DLD1 (cell line): ENCODE measurements at regions not wholly inside any gene's neighbourhood (a gene's known extent, or its start where the extent isn't known, plus 50 kb on each side); places are given as distances from the start of the nearest gene placed in this dataset.
"Not testable (repeated sequence)": the region's sequence is repeated elsewhere in the genome, so short reads cannot be mapped to it uniquely, and the experiment has no call there.

ENCODE experiments used
- in situ Hi-C: cut with HindIII; loops from 2 replicates; pipeline ENCODE4 v1.10.0; 2017; ENCODE audit warnings: low sequenced_read_pairs

DNA sequence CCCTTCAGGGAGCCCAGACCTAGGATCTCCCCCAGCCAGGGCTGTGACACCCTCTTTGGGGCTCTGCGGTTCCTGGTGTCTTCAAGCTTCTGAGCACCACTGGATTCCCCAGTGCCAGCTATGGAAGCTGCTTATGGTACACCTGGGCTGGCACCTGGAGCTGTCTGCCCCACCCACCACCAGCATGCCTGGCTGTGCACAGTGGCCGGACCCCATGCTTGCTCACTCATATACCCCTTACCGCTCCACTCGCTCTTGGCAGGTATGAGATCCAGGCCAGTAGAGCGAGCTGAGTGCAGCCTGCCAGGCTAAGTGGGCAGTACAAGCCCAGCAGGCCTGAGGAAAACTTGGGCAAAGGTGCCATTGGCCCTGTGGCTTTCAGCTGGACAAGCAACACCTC, 114.0 kb downstream of the DACT1 start:
- in situ Hi-C loops: no loop called here

DNA sequence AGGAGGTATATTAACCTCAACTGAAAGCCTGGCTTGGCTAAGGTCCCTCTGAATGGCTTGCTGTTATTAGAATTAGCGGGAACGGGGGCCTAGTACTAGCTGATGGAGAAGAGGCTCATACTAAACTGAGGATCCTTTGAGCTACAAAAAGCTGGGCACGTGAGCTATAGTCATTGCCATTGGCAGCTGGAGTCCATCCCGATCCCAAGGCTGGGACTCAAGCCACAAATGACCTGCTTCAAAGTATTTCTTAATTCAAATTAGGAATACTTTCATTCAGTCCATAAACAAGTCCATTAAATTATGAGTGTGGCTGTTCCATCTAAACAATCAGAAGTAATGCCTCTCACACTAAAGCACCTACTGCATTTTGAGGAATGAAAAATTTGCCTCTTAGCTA, 114.5 kb downstream of the DACT1 start:
- in situ Hi-C loops: no loop called here

DNA sequence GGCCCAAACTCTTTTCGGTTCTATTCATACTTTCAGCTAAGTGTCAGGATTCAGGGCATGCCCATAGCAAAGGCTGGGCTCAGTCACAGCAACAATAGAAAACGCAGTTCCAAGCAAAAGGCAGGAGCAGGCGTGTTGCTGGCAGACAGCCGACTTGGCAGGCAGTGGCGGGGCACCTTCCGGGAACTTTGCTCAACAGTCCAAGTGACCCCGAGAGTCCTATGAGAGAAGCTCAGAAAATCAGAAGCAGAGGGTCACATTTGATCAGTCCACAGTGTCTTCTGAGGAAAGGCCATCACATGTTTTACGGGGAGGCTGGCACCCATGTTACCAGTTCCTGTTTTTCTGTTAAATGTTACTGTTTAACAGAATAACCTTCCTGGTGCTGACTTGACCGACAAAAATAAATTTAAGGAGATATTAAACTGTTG, 115.0 kb downstream of the DACT1 start:
- in situ Hi-C loops: no loop called here

DNA sequence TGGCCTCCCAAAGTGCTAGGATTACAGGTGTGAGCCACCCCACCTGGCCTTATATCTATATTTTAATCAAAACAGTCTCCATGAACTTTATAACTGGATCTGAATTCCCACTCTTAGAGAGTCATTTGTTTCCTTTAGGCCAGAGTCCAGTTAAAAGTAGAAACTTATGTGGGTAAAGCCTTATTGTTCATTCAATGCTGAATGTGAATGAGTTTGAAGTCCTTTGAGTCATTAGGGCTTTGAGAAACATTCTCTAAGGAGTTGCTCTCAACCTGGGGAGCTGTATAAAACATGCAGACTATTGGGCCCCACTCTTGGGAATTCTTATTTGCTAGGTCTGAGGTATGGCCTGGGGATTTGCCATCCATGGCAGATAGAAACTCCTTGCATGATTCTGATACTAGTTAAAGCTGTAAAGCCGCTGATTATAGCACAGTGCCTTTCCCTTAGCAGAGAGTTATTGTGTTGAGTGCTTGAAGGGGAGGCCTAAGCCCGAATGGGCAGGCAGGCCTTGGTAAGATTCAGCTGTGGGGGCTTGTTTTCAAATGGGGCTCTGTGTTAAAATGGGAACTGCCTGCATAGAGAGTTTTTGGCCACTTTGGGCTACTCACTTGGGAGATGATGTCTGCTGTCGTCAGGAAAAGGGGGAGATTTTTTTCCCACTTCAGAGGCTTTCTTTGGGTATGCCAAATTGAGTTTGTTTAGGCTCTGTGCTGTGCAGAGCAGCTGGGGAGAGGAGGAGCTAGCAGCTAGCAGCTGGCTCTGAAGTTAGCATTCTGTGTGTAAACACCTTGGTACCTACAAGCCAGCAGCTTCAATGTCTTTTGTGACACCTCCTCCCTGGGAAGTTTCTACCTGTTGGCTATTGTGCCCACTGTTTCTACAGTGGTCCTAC, 117.5 kb downstream of the DACT1 start:
- in situ Hi-C loops: no loop called here

DNA sequence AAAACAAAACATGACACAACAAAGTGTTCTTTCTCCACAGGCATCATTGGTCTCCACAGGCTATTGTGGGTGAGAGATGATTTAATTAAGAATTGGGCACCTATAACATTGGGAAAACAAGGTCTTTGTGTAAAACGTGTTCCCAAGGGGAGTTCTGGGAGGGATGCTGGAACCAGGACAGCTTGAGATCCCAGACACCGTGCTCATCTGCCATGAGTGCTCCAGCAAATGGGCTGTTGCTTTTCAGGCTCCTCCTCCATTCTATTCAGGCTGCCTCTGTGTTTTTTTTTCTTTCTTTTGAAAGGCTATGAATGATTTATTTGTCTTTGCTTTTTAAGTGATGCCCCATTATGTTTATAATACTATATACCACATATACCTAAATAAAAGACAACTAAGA, 122.4 kb downstream of the DACT1 start:
- in situ Hi-C loops: no loop called here

DNA sequence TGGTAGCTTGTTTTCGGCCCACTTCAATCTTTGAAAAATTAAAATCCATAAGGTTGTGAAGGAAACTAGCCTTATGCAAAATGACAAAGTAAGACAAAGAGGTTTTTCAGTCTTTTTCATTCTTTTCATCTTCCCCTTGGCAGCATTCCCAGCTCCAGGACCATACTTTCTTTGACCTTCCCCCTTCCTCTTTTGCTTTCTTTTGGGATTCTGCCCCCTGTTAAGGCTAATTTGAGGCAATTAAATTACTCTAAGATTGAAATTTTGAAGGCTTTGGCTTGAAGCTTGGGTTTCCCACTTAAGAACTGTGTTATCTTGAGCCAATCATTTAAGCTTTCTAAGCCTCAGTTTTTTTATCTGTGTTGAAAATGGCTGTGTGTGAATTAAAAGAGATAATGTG, 124.9 kb downstream of the DACT1 start:
- in situ Hi-C loops: no loop called here

DNA sequence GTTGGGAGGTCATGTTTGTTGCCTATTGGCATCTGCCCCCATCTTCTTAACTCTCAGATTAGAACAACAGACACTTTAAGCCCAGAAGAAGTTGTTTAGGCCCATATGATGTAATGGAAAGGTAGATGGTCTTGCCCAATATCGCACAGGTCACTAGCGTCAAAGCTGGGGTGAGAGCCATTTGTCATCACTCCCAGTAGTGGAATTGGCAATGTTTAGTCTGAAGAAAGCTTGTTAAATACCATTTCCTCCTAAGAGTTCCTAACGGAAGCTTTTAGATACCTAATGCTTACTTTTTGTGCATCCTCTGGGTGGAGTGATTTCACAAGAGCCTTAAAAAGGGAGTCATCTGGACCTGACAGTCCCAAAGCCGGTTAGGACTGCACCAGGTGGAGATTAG, 125.4 kb downstream of the DACT1 start:
- in situ Hi-C loops: no loop called here

DNA sequence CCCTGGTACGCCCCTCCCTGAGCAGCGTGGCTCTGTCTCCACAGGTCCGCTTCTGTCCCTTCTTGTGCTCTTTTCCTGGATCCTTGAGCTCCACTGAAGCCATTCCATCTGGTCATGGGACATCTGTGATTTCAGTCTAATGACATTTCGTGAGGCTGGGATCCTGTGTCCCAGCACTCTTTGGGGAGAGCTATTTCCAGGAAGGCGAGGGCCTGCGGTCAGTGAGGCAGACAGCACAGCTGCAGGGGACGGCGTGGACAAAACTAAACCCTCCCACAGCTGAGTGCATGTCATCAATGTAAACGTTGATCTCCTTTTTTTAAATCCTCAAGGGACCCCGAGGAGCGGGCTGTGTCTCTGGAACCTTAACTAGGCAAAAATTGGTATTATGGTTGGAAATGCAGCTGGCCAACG, 127.7 kb downstream of the DACT1 start:
- in situ Hi-C loops: no loop called here

DNA sequence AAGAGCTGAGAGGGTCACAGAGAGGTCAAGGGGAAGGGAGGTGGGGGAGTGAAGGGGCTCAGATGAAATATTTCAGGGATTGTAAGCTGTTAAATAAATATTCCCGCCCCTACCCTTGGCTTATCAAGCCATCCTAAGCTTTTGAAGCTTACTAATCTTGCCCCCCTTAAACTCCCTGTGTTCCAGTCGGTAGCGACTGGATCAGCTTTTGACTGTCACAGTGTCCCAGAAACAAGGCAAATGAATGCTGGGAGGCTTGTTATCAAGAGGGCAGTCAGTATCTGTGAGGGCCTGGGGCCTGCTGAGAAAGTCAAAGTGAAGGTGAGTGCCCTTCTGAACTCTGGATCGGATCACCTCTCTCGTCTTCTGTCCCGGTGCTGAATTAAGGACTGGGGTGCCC, 128.1 kb downstream of the DACT1 start:
- in situ Hi-C loops: no loop called here

DNA sequence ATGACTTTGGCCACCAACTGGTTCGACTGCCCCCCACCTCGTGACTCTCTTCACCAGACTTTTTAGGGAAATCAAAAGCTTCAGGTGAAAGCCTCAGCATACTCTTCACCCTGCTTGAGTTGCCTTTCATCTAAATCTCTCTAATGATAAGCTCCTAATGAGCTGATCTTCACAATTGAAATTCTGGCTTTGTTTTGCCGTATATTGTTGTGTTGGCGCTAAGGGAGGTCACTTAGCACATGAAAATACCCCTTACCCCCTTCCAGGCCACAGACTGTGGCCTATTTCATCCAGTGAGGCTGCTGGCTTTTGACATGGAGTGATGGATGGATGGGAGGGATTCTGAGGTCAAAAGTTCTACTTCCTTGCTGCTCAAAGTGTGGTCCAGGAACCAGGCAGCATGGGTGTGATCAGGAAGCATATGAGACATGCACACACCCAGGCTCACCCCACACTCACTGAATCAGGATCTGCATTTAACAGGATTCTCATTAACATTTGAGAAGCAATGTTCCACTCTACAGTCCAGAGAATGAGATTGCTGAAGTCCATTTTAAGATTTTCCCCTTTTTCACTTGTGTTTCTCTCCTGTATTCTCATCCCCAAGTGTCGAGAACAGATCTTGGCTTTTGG, 131.4 kb downstream of the DACT1 start:
- in situ Hi-C loops: no loop called here

DNA sequence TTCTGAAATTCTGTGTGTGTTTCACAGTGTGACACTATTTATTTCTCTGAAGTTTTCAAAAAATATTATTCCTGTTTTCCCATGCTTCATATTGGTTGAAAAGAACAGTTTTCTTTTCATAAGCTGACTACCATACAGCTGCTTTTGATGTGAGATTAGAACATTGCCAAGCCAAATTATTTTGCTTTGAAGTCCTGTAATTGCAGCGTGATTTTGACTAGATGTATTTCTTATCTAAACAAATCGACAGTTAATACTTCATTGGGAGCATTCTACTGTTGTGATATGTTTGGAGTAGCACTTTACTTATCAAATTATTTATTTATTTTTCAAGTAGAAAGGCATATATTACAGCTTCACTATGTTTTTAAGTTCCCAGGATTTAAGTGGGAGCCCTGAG, 132.0 kb downstream of the DACT1 start:
- in situ Hi-C loops: no loop called here

DNA sequence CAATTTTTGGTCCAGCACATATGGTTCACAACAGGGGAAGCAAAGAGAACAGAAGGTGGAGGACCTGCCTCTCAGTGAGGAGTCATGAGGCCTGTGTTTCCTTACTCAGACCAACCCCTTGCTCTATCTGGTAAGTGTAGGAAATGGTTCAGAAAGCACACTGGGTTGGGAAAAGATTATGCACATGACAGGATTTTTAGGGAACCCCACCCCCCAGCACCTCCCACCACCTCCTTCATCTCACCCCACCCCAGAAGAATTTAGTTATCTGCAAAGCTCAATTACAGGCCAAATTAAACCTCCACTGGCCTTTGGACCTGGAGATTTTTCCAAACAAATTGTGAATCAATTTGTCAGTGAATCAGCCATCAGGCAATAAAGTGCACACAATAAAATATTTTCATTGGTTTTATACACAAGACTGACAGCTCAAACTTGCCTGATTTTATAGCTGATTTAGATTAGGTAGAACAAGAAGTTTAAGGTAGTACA, 132.8 kb downstream of the DACT1 start:
- in situ Hi-C loops: no loop called here

DNA sequence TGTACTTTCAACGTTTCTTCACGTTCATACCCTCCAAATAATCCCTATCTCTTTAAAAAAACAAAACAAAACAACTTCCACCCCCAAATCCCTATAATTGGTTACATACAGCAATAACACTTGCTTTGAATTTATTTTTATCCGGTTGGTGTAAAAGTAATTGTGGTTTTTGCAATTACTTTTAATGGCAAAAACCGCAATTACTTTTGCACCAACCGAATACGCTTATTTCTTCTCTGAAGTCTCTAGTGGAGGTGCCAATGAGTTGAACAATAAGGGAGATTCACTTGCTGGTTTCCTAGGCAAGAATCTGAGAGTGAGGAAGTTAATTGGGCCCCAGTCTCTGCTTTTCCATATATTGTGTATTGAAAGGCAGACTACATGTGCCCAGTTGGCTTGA, 133.3 kb downstream of the DACT1 start:
- in situ Hi-C loops: no loop called here

DNA sequence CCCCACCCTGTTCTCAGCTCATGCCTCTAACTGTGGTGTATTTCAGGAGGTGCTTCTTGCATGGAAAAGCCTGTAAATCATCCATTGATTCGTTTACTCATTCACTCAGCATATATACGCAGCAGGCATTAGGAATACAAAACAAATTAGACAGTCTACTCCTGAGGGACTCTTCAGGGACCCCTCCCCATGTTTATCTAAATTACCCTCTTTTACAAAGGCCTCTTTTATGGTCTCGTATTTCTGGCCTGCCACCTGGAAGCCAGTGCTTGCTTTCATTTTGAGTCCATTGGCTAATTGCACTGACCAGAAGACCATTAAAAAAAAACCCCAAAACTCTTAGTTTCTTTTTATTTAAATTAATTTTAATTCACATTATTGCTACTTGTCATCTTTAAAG, 134.4 kb downstream of the DACT1 start:
- in situ Hi-C loops: no loop called here

DNA sequence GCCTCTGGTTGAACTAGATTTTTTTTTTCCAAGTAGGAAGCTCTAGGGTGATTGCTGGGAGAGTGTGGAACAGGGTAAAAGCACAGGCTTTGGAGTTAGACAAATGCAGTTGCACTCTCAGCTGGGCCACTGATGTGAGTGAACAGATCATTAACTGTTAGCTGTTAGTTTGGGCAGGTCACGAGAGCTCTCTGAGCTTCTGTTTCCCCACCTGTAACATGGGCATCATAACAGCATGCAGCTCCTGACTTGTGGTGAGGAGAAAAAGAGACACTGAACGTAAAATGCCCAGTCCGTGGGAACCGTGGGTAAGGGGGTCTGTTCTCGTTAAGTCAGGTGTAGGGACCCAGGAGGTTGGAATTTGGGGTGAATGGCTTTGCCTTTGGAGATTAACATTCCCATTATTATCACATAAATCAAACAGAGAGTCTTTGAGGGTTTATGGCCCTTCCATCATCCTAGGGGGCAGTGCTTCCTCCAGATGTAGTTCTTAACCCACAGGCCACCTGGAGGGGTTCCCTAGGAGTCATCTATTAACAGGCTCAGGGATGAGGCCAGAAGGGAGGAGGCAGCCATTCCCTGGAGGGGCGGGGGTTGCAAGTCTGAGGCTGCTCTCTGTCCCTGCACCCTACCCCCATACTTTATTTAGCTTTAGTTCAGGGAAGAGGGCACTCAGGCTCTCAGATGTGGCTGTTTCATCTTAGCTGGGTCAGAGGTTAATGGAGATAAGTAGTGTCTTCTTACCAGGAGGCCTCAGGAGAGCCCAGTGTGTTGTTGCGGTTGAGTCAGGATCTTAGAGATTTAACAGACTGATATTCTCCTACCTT, 135.2 kb downstream of the DACT1 start:
- in situ Hi-C loops: no loop called here

DNA sequence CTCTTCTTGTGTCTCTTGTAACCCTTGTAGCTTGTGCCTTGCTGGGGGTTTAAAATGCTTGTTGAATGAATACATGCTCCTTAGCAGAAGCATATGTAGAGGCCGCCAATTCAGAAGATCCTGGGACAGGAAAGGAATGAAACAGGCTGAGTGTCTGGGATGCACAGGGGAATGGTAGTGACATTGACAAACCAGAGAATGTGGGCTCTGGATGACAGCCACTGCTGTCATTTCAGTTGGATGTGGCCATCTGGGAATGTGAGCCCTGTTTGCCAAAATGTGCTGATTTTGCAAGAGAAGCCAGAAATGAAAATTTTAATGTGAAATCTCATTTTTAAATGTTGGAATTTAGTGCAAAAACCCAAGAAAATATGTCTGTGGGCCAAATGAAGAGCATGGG, 136.8 kb downstream of the DACT1 start:
- in situ Hi-C loops: no loop called here

DNA sequence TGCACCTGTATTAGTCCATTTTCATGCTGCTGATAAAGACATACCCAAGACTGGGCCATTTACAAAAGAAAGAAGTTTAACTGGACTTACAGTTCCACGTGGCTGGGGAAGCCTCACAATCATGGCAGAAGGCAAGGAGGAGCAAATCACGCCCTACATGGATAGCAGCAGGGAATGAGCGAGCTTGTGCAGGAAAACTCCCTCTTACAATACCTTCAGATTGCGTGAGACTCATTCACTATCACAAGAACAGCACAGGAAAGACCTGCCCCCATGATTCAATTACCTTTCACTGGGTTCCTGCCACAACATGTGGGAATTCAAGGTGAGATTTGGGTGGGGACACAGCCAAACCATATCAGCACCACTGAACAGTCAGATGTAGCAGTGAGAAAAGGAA, 137.4 kb downstream of the DACT1 start:
- in situ Hi-C loops: not testable (repeated sequence)

DNA sequence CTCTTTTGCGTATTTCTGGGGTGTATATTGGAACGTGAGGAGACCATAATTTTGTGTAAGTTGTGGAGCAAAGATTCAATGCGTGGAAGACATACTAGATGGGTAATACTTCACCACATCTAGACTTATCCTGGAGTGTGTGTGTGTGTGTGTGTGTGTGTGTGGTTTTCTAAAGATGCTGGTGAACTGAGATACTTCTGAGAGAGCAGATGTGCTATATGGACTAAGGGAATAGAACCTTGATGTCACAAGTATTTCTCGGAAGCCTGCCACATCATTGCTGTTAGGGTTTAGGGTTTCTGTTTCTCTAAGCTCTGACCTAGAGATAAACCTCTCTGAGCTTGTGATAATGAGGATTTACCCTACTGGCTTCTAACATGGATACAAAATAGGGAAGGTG, 138.8 kb downstream of the DACT1 start:
- in situ Hi-C loops: no loop called here

DNA sequence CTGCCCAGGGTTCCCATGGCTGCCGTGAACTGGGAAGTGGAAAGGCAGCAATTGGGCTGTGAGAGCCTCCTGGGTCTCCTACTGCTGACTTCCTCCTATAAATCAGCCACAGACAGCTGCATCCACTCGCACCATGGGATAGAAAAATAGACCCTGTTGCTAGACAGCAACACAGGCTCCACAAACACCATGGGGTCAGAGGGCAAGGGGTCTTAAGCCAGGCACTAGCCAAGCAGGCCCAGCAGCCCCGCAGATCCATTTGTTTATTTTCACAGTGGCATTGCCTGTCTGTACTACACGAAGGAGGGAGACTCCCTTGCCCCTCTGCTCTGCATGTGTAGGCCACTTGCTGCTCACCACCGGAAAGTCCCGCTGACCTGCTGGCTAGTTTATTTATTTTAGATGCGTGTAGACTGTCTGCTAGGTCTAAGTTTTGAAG, 139.8 kb downstream of the DACT1 start:
- in situ Hi-C loops: no loop called here

DNA sequence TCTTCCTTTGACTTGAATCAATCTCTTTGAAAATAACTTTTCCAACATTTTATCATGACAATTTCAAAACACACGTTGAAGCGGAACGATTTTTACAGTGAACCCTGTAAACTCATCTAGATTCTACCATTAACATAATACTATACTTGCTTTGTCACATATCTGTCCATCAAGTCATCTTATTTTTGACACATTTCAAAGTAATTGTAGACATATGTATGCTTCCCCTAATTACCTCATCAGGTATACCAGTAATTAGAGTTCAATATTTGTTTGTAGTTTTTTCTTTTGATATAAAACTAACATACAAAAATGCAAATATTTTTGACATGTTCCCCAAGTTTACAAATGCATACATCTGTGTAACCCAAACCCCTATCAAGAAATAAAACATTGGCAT, 140.4 kb downstream of the DACT1 start:
- in situ Hi-C loops: no loop called here

DNA sequence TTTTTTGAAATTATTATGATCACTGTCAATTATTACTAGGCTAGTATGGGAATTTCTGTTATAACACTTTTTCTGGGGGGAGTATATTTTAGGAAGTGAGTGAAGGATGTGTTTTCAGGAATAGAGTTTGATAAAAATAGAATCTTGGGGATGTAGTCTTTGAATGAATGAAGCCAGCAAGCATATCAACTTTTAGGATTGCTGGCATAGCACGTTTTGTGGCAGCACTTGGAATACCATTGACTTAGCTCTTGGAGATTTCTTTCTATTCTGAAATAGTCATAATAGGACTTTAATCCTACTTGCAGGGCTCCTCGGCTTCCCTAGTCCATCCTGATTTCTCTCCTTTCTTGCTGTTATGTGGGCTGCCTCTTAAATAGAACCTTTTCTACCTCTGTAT, 141.6 kb downstream of the DACT1 start:
- in situ Hi-C loops: no loop called here
